HepG2 (cell line): ENCODE measurements at regions not wholly inside any gene's neighbourhood (a gene's known extent, or its start where the extent isn't known, plus 50 kb on each side); places are given as distances from the start of the nearest gene placed in this dataset.

Experiments used
- ATAC-seq: fragments of 200-7000 bp; cut with Tn5 transposase; 3 replicates; pipeline ENCODE4 v1.9.1; 2020; ENCODE audit warnings: mild to moderate bottlenecking, moderate library complexity
- BruUV-seq: library from RNA; stranded (reverse); fragments of 400-500 nt; replicated peaks from 2 replicates; lab custom pipeline; 2021; lab: Mats Ljungman, UMichigan
- CTCF ChIA-PET: fragments of 300-600 bp; formaldehyde crosslinking; extraction: SDS; loops from one replicate; lab custom pipeline; 2021; ENCODE audit warnings: low total read pairs, inconsistent platforms, low intra/inter-chr PET ratio; lab: Yijun Ruan, JAX
- POLR2A ChIA-PET: fragments of 350-600 bp; sonication (Branson Sonifier 250); formaldehyde crosslinking; loops from one replicate; lab custom pipeline; 2020; ENCODE audit warnings: antibody characterized with exemption, inconsistent platforms; lab: Yijun Ruan, JAX
- DNase-seq: peaks from one replicate; pipeline ENCODE4 v3.0.0-alpha.2; 2015; ENCODE audit warnings: low spot score
- FAIRE-seq: peaks from 3 replicates; lab custom pipeline; 2011; peaks lifted over from hg19 to GRCh38; lab: Jason Lieb, UNC
- H2AFZ ChIP-seq: one replicate; pipeline ENCODE4 v1.6.1; 2011; ENCODE audit warnings: low read length, inconsistent platforms
- H3K27ac ChIP-seq: fragments of 300-600 bp; 3 replicates; pipeline ENCODE4 v1.8.0; 2011; ENCODE audit warnings: mixed run types, mild to moderate bottlenecking, mixed read lengths, low read length, inconsistent platforms; ENCODE audit not compliant: insufficient read depth; ENCODE audit errors: extremely low read length
- H3K27me3 ChIP-seq, 2 experiments: fragments of 200-600 bp in 1 of 2; 2 replicates in 1 of 2; 3 replicates in 1 of 2; pipeline versions ENCODE4 v1.6.0 to v1.8.0; 2011; ENCODE audit warnings: low read length in 2 of 2, mild to moderate bottlenecking in 2 of 2, moderate library complexity in 2 of 2, inconsistent platforms in 1 of 2; ENCODE audit not compliant: insufficient read depth in 2 of 2, control insufficient read depth in 1 of 2
- H3K36me3 ChIP-seq, 2 experiments: fragments of 200-600 bp in 1 of 2; replicated peaks in 1 of 2; 2 replicates in 1 of 2; 3 replicates in 1 of 2; pipeline versions ENCODE4 v1.5.1 to v1.8.0; 2011; ENCODE audit warnings: low read length in 2 of 2, inconsistent platforms in 1 of 2; ENCODE audit not compliant: insufficient read depth in 2 of 2, control insufficient read depth in 1 of 2
- H3K4me1 ChIP-seq: 2 replicates; pipeline ENCODE4 v1.5.1; 2012; ENCODE audit warnings: low read length, inconsistent platforms; ENCODE audit not compliant: insufficient read depth
- H3K4me2 ChIP-seq: 2 replicates; pipeline ENCODE4 v1.6.0; 2011; ENCODE audit warnings: low read depth, low read length, inconsistent platforms
- H3K4me3 ChIP-seq, 3 experiments: fragments of 200-600 bp in 1 of 3; sonication (generic), shearing (Covaris generic) in 1 of 3; replicated peaks in 1 of 3; 2 replicates each; pipeline ENCODE4 v1.5.1; 2011 to 2016; ENCODE audit warnings: low read length in 3 of 3, inconsistent platforms in 2 of 3, low read depth in 2 of 3, mild to moderate bottlenecking in 2 of 3, control low read depth in 1 of 3, mixed read lengths in 1 of 3; ENCODE audit not compliant: insufficient read depth in 1 of 3
- H3K79me2 ChIP-seq: one replicate; pipeline ENCODE4 v1.6.1; 2011; ENCODE audit warnings: low read length, inconsistent platforms; ENCODE audit not compliant: insufficient read depth
- H3K9ac ChIP-seq: 2 replicates; pipeline ENCODE4 v1.6.0; 2011; ENCODE audit warnings: mild to moderate bottlenecking, low read depth, low read length, inconsistent platforms; ENCODE audit not compliant: insufficient read depth
- H3K9me3 ChIP-seq: 2 replicates; pipeline ENCODE4 v1.5.1; 2012; ENCODE audit warnings: mild to moderate bottlenecking, low read length
- H4K20me1 ChIP-seq: 2 replicates; pipeline ENCODE4 v1.6.0; 2011; ENCODE audit warnings: inconsistent platforms, mild to moderate bottlenecking, low read length, moderate library complexity; ENCODE audit not compliant: insufficient read depth
- BCLAF1 ChIP-seq: fragments of 450-650 bp; IDR thresholded peaks from 2 replicates; pipeline ENCODE4 v1.6.1; 2017; ENCODE audit warnings: mild to moderate bottlenecking
- EED ChIP-seq: sonication (generic); formaldehyde crosslinking; IDR thresholded peaks from 2 replicates; pipeline ENCODE4 v1.5.0; 2020; ENCODE audit warnings: mild to moderate bottlenecking, missing genetic modification reagents
- MEF2D ChIP-seq: sonication (generic); formaldehyde crosslinking; IDR thresholded peaks from 2 replicates; pipeline ENCODE4 v1.5.1; 2020; ENCODE audit warnings: mild to moderate bottlenecking, missing genetic modification reagents
- REXO4 ChIP-seq: sonication (generic); formaldehyde crosslinking; IDR thresholded peaks from 2 replicates; pipeline ENCODE4 v1.8.0; 2022; ENCODE audit warnings: missing genetic modification reagents, mild to moderate bottlenecking, borderline replicate concordance
- SNAPC5 ChIP-seq: sonication (generic); formaldehyde crosslinking; IDR thresholded peaks from 2 replicates; pipeline ENCODE4 v1.8.1; 2023; ENCODE audit warnings: mild to moderate bottlenecking, missing genetic modification reagents, borderline replicate concordance
- TARDBP ChIP-seq: sonication (generic); formaldehyde crosslinking; IDR thresholded peaks from 2 replicates; pipeline ENCODE4 v1.8.0; 2022; ENCODE audit warnings: mild to moderate bottlenecking, missing genetic modification reagents
- ZNF572 ChIP-seq: sonication (generic); formaldehyde crosslinking; IDR thresholded peaks from 2 replicates; pipeline ENCODE4 v1.5.1; 2020; ENCODE audit warnings: mild to moderate bottlenecking, missing genetic modification reagents
- ZNF761 ChIP-seq: sonication (generic); formaldehyde crosslinking; conservative IDR thresholded peaks from 2 replicates; pipeline ENCODE4 v1.4.0; 2020; ENCODE audit warnings: mild to moderate bottlenecking, missing genetic modification reagents
- WGBS: methylation state at CpG from one replicate; pipeline ENCODE4 v1.1.6; 2017; ENCODE audit warnings: low lambda C conversion rate; 5-methylcytosine and 5-hydroxymethylcytosine counted together
- in situ Hi-C: cut with HindIII; loops from 2 replicates; pipeline ENCODE4 v1.10.0; 2017; ENCODE audit warnings: low pct_unique_long_range_greater_than_20kb; ENCODE audit not compliant: extremely low pct_ligation_motif_present
- intact Hi-C: fragments of 100-400 bp; cut with micrococcal nuclease; formaldehyde crosslinking; loops from one replicate; pipeline ENCODE4 v1.10.0; 2022; ENCODE audit not compliant: unreplicated experiment
- TF ChIP-seq, protein P1 (sequence below): sonication (generic); formaldehyde crosslinking; IDR thresholded peaks from 2 replicates; pipeline ENCODE4 v1.5.0; 2020; ENCODE audit warnings: missing genetic modification reagents, mild to moderate bottlenecking, borderline replicate concordance
- TF ChIP-seq, protein P2 (sequence below): IDR thresholded peaks from 2 replicates; pipeline ENCODE4 v1.6.1; 2012; ENCODE audit warnings: inconsistent platforms

GRCh38 chr14:104382361-104383087, 197.0 kb upstream of the C14orf180 start:
- H3K4me1 ChIP-seq, result no peaks in the 10 kb centered on the region
- no peak for FAIRE-seq
- in situ Hi-C loops, result no loop called here
- no peak overlapping the region for H3K4me3 ChIP-seq
- no peak overlapping the region for H2AFZ ChIP-seq
- H3K27me3 ChIP-seq, result peaks cover 13 to 75% of the 10 kb centered on the region in 2 experiments
- TF ChIP-seq, protein P1, sequence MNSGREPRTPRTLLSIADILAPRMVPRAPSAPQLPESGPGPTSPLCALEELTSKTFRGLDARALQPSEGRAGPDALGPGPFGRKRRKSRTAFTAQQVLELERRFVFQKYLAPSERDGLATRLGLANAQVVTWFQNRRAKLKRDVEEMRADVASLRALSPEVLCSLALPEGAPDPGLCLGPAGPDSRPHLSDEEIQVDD (CRISPR knock-in tag), result no peak
- TF ChIP-seq, protein P2, sequence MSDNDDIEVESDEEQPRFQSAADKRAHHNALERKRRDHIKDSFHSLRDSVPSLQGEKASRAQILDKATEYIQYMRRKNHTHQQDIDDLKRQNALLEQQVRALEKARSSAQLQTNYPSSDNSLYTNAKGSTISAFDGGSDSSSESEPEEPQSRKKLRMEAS, result no peak
- TF ChIP-seq REXO4 (CRISPR knock-in tag), result no peak
- TF ChIP-seq BCLAF1, result no peak
- no peak for TF ChIP-seq EED (CRISPR knock-in tag)
- no peak for TF ChIP-seq SNAPC5
- no peak for TF ChIP-seq TARDBP (CRISPR knock-in tag)
- TF ChIP-seq ZNF572 (CRISPR knock-in tag), result no peak
- no peak for TF ChIP-seq MEF2D (CRISPR knock-in tag)
- TF ChIP-seq ZNF761 (CRISPR knock-in tag), result no peak
- CTCF ChIA-PET, result no interaction called here
- no peaks in the 10 kb centered on the region for H3K9me3 ChIP-seq
- H3K36me3 ChIP-seq, result no peaks in the 10 kb centered on the region
- POLR2A ChIA-PET, result no interaction called here
- no peak overlapping the region for H3K9ac ChIP-seq
- no peaks in the 10 kb centered on the region for H4K20me1 ChIP-seq
- no TSS peak for BruUV-seq
- intact Hi-C loops, result no loop called here
- ATAC-seq, result no peak
- H3K27ac ChIP-seq, result no peak overlapping the region
- H3K4me2 ChIP-seq, result no peak overlapping the region
- WGBS, result 2% methylated on average over 8 of the region's 20 CpGs
- DNase-seq, result no peak
- no peaks in the 10 kb centered on the region for H3K79me2 ChIP-seq
